ENCODE measurements at regions not wholly inside any gene's neighbourhood (a gene's known extent, or its start where the extent isn't known, plus 50 kb on each side); places are given as distances from the start of the nearest gene placed in this dataset.
"Not testable (repeated sequence)": the region's sequence is repeated elsewhere in the genome, so short reads cannot be mapped to it uniquely, and the experiment has no call there.

DNA sequence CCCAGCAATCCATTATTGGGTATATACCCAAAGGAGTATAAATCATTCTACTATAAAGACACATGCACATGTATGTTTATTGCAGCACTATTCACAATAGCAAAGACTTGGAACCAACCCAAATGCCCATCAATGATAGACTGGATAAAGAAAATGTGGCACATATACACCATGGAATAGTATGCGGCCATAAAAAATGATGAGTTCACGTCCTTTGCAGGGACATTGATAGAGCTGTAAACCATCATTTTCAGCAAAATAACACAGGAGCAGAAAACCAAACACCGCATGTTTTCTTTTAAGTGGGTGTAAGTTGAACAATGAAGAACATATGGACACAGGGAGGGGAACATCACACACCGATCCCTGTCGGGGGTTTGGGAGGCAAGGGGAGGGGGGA lies 56.7 kb downstream of the PALS2 start:
- H3K27ac ChIP-seq; ATAC-seq (replicated peaks in 6 of 8); H3K4me3 ChIP-seq; in situ Hi-C loops (cut with MboI; ENCODE audit: low pct_unique_long_range_greater_than_20kb in 2 of 9, low sequenced_read_pairs in 9 of 9, unreplicated experiment in 9 of 9); H3K4me1 ChIP-seq (replicated peaks in 1 of 2): not testable (repeated sequence)
- 73 to 100% (median 100%) methylated on average over 1 to 4 of the region's 5 CpGs; no CpG with 5 or more reads in 4 of the 10 experiments for WGBS, 10 experiments

DNA sequence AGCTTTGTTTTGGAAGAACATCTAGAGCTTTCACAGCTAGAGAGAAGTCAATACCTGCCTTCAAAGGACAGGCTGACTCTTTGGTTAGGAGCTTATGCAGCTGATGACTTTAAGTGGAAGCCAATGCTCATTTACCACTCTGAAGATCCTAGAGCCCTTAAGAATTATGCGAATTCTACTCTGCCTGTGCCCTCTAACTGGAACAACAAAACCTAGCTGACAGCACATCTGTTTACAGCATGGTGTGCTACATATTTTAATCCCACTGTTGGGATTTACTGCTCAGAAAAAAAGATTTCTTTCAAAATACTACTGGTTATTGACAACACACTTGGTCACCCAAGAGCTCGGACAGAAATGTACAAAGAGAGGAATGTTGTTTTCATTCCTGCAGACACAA lies 57.3 kb downstream of the PALS2 start:
- H3K4me1 ChIP-seq (replicated peaks in 1 of 2), result no peaks in the 10 kb centered on the region
- 20 to 100% (median 100%) methylated on average over 1 to 2 of the region's 2 CpGs; no CpG with 5 or more reads in 4 of the 10 experiments for whole genome bisulfite sequencing, 10 experiments
- H3K4me3 ChIP-seq, result no peak overlapping the region
- no peak overlapping the region for H3K27ac ChIP-seq
- in situ Hi-C loops (cut with MboI; ENCODE audit: low pct_unique_long_range_greater_than_20kb in 2 of 9, low sequenced_read_pairs in 9 of 9, unreplicated experiment in 9 of 9), result no loop called here
- ATAC-seq (replicated peaks in 6 of 8), result peak in 3 of 8 experiments; percentile 76 to 98 (median 87)

DNA sequence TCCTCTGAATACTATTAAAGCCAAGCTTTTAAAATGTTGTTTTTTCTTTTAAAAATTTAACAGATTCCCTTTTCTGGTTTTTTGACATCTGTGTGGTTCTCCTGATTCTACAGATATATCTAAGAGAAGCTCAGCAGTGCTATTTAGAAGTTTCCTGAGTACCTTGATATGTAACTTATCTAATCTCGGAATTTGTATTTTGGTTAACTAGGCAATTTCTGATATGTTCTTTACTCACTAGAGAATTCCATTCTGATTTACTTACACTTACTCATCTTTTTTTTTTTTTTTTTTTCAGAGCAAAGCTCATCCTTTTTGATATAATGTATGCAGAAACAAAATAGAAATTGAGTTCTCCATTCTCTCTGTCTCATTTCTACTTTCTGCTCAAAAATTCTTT lies 63.8 kb downstream of the PALS2 start:
- Histone ChIP-seq H3K4me1 (replicated peaks in 1 of 2) (no peaks in the 10 kb centered on the region), H3K4me3 (no peak overlapping the region), H3K27ac (no peak overlapping the region)
- in situ Hi-C loops (cut with MboI; ENCODE audit: low pct_unique_long_range_greater_than_20kb in 2 of 9, low sequenced_read_pairs in 9 of 9, unreplicated experiment in 9 of 9), result no loop called here
- 75 to 100% (median 93%) methylated on average over 1 of the region's 1 CpG; no CpG with 5 or more reads in 1 of the 10 experiments for WGBS, 10 experiments
- ATAC-seq (replicated peaks in 6 of 8), result no peak

GRCh38 chr7:24637706-24638105 lies 64.5 kb downstream of the PALS2 start:
- Histone ChIP-seq H3K27ac (no peak overlapping the region), H3K4me3 (no peak overlapping the region), H3K4me1 (replicated peaks in 1 of 2) (no peaks in the 10 kb centered on the region)
- no peak for ATAC-seq (replicated peaks in 6 of 8)
- in situ Hi-C loops (cut with MboI; ENCODE audit: low pct_unique_long_range_greater_than_20kb in 2 of 9, low sequenced_read_pairs in 9 of 9, unreplicated experiment in 9 of 9), result no loop called here

DNA sequence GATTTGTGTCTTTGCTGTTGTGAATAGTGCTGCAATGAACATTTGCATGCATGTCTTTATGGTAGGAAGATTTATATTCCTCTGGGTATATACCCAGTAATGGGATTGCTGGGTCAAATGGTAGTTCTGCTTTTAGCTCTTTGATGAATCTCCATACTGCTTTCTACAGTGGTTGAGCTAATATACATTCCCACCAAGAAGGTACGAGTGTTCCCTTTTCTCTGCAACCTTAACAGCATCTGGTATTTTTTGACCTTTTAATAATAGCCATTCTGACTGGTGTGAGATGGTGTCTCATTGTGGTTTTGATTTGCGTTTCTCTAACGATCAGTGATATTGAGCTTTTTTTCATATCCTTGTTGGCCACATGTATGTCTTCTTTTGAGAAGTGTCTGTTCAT lies 71.3 kb downstream of the PALS2 start:
- H3K4me1 ChIP-seq (replicated peaks in 1 of 2); ATAC-seq (replicated peaks in 6 of 8); in situ Hi-C loops (cut with MboI; ENCODE audit: low pct_unique_long_range_greater_than_20kb in 2 of 9, low sequenced_read_pairs in 9 of 9, unreplicated experiment in 9 of 9); H3K4me3 ChIP-seq; H3K27ac ChIP-seq: not testable (repeated sequence)
- WGBS, 10 experiments, result 50 to 100% (median 90%) methylated on average over 1 to 3 of the region's 3 CpGs
